CD4-positive, alpha-beta memory T cell (primary cell): ENCODE measurements at regions not wholly inside any gene's neighbourhood (a gene's known extent, or its start where the extent isn't known, plus 50 kb on each side); places are given as distances from the start of the nearest gene placed in this dataset.
"Not testable (repeated sequence)": the region's sequence is repeated elsewhere in the genome, so short reads cannot be mapped to it uniquely, and the experiment has no call there.

Source experiments
- CTCF ChIA-PET: fragments of 350-600 bp; sonication (Branson Sonifier 250); formaldehyde crosslinking; loops from one replicate; lab custom pipeline; 2021; ENCODE audit warnings: inconsistent platforms; ENCODE audit not compliant: partially characterized antibody; lab: Charles Lee
- POLR2A ChIA-PET: fragments of 350-600 bp; sonication (Branson Sonifier 250); formaldehyde crosslinking; loops from one replicate; lab custom pipeline; 2021; ENCODE audit not compliant: partially characterized antibody; lab: Charles Lee
- DNase-seq, 5 donors: peaks; one replicate each; pipeline versions ENCODE4 v3.0.0 to v3.0.0-alpha.2; 2020 to 2022; ENCODE audit warnings: mixed read lengths in 1 of 5
- H3K27ac ChIP-seq: one replicate; pipeline ENCODE4 v1.7.0; 2013; ENCODE audit warnings: low read depth, low read length
- H3K27me3 ChIP-seq: 2 replicates; pipeline ENCODE4 v1.7.0; 2013; ENCODE audit warnings: mild to moderate bottlenecking, low read length, moderate library complexity; ENCODE audit not compliant: insufficient read depth
- H3K36me3 ChIP-seq: 2 replicates; pipeline ENCODE4 v1.7.0; 2013; ENCODE audit warnings: mild to moderate bottlenecking, low read length, moderate library complexity; ENCODE audit not compliant: insufficient read depth
- H3K4me1 ChIP-seq: 2 replicates; pipeline ENCODE4 v1.7.0; 2013; ENCODE audit warnings: mild to moderate bottlenecking, low read length, moderate library complexity; ENCODE audit not compliant: insufficient read depth
- H3K4me3 ChIP-seq, 2 donors: one replicate each; pipeline ENCODE4 v1.7.0; 2013; ENCODE audit warnings: low read length in 2 of 2, mild to moderate bottlenecking in 1 of 2
- H3K9me3 ChIP-seq, 2 donors: one replicate each; pipeline ENCODE4 v1.7.0; 2013; ENCODE audit warnings: low read length in 2 of 2, control low read depth in 1 of 2; ENCODE audit not compliant: control insufficient read depth in 1 of 2
- H3K27ac Mint-ChIP-seq, 7 donors: one replicate each; pipeline ENCODE4 v1.8.0; 2020 to 2021; ENCODE audit warnings: mixed read lengths in 7 of 7, mild to moderate bottlenecking in 6 of 7, inconsistent platforms in 3 of 7, moderate library complexity in 3 of 7
- H3K27me3 Mint-ChIP-seq, 2 donors: one replicate each; pipeline ENCODE4 v1.8.0; 2020 to 2021; ENCODE audit warnings: mixed read lengths in 2 of 2
- H3K36me3 Mint-ChIP-seq, 2 donors: one replicate each; pipeline ENCODE4 v1.8.0; 2020 to 2021; ENCODE audit warnings: mixed read lengths in 2 of 2, inconsistent platforms in 1 of 2, mild to moderate bottlenecking in 1 of 2
- H3K4me1 Mint-ChIP-seq, 4 donors: one replicate each; pipeline ENCODE4 v1.8.0; 2020 to 2021; ENCODE audit warnings: mixed read lengths in 4 of 4, mild to moderate bottlenecking in 1 of 4
- H3K4me3 Mint-ChIP-seq, 8 donors: one replicate each; pipeline ENCODE4 v1.8.0; 2020 to 2021; ENCODE audit warnings: mixed read lengths in 8 of 8, mild to moderate bottlenecking in 7 of 8, moderate library complexity in 6 of 8, inconsistent platforms in 3 of 8
- H3K9me3 Mint-ChIP-seq, 8 donors: one replicate each; pipeline ENCODE4 v1.8.0; 2020 to 2021; ENCODE audit warnings: mixed read lengths in 8 of 8, mild to moderate bottlenecking in 5 of 8, inconsistent platforms in 3 of 8, moderate library complexity in 1 of 8
- intact Hi-C: fragments of 100-400 bp; cut with micrococcal nuclease; formaldehyde crosslinking; loops from one replicate; pipeline ENCODE4 v1.15.1; 2023

DNA sequence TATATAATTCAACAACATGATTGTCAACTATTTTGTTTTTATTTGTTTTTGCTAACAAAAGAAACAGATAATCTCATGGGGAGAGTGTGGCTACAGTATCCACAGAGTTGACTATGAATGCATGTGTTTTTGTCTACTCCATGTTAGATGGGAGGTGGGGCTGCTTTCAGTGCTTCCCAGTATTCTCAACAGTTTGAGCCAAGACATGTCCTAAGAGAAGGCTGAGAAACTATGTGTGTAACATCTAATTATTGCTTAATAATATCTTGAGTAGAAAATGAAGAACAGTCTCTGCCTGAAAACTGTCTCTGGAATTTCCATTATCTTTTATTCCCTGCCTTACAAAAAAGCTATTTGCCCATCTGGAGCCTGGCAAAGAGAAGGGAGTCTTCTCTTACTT, 178.8 kb upstream of the MMADHC start:
- intact Hi-C loops, result no loop called here
- Mint-ChIP-seq H3K27me3 (no peaks in the 10 kb centered on the region), H3K4me3 (no peak overlapping the region), H3K27ac (no peak overlapping the region), H3K36me3 (no peaks in the 10 kb centered on the region), H3K4me1 (no peaks in the 10 kb centered on the region), H3K9me3 (peaks cover 0 to 12% (median 4%) of the 10 kb centered on the region in 8 donors)
- ChIA-PET POLR2A (no interaction called here), CTCF (no interaction called here)
- Histone ChIP-seq H3K4me1 (no peaks in the 10 kb centered on the region), H3K27me3 (no peaks in the 10 kb centered on the region), H3K9me3 (no peaks in the 10 kb centered on the region), H3K36me3 (no peaks in the 10 kb centered on the region), H3K27ac (no peak overlapping the region), H3K4me3 (no peak overlapping the region)
- no peak for DNase-seq

DNA sequence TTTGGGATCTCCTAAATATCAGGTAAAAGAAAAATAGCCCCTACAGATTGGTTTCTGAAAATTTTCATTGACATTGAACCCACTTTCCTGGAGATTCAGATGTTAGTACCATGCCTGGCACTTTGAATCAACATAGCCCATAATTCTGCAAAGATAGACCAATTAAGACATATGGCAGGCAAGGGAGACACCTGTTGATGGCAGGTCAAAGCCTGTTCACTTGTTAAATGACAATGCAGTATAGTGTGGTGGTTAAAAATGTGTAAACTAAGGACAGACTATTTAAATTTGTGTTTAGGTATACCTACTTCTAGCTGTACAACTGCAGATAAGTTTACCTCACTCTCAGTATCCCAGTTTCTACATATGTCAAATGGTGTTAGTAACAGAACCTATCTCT, 178.1 kb upstream of the MMADHC start:
- POLR2A ChIA-PET, result no interaction called here
- no peaks in the 10 kb centered on the region for H3K27me3 ChIP-seq
- Mint-ChIP-seq H3K4me3 (no peak overlapping the region), H3K4me1 (no peaks in the 10 kb centered on the region), H3K36me3 (no peaks in the 10 kb centered on the region), H3K27me3 (no peaks in the 10 kb centered on the region), H3K9me3 (peaks cover 0 to 12% (median 4%) of the 10 kb centered on the region in 8 donors), H3K27ac (no peak overlapping the region)
- CTCF ChIA-PET, result no interaction called here
- H3K36me3 ChIP-seq, result no peaks in the 10 kb centered on the region
- H3K4me1 ChIP-seq, result no peaks in the 10 kb centered on the region
- no peak overlapping the region for H3K27ac ChIP-seq
- intact Hi-C loops, result no loop called here
- no peak for DNase-seq
- no peak overlapping the region for H3K4me3 ChIP-seq
- no peaks in the 10 kb centered on the region for H3K9me3 ChIP-seq

DNA sequence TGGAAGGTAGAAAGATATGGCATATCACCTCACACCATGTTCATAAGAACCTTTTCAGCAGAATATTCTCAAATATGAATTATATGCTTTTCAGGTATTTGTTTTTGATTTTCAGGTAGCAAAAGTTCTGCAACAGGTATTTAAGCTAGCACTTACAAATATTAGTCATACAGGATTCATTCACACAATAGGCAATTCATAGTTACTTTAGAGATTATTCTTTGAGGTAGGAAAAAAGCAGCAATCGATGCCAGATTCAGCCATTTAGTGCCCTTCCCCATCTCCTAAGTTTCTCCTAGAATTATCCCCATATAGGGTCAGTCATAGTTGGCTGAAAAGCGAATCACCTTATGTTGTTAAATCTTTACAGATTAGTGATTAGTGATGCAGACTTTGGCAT, 177.4 kb upstream of the MMADHC start:
- intact Hi-C loops, result no loop called here
- no peaks in the 10 kb centered on the region for H3K9me3 ChIP-seq
- no peaks in the 10 kb centered on the region for H3K36me3 ChIP-seq
- no peak for DNase-seq
- no peaks in the 10 kb centered on the region for H3K27me3 ChIP-seq
- no peak overlapping the region for H3K27ac ChIP-seq
- H3K36me3 Mint-ChIP-seq, result no peaks in the 10 kb centered on the region
- no peaks in the 10 kb centered on the region for H3K27me3 Mint-ChIP-seq
- no peaks in the 10 kb centered on the region for H3K4me1 ChIP-seq
- no peaks in the 10 kb centered on the region for H3K4me1 Mint-ChIP-seq
- no peak overlapping the region for H3K4me3 ChIP-seq
- H3K27ac Mint-ChIP-seq, result no peak overlapping the region
- H3K9me3 Mint-ChIP-seq, result peaks cover 0 to 12% (median 3%) of the 10 kb centered on the region in 8 donors
- CTCF ChIA-PET, result no interaction called here
- POLR2A ChIA-PET, result no interaction called here
- no peak overlapping the region for H3K4me3 Mint-ChIP-seq

DNA sequence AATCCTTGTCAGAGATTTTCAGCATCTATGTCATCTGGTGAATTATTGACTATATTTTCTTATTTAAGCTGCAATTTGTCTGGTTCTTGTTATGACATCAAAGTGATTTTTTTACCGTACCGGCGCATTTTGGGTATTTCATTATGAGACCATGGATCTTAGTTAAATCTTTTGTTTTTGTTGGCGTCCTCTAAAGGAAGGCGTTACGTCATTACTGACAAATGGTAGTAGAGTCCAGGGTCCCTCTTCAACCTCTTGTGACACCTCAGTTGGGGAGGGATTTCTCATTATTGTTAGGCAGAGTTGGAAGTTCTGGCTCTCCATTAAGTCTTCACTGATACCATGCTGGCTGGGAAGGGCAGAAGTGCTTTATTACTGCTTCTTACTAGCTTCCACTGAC, 175.8 kb upstream of the MMADHC start:
- H3K27me3 ChIP-seq, result no peaks in the 10 kb centered on the region
- H3K9me3 Mint-ChIP-seq, result peaks cover 0 to 14% (median 6%) of the 10 kb centered on the region in 8 donors
- intact Hi-C loops, result no loop called here
- H3K9me3 ChIP-seq, result no peaks in the 10 kb centered on the region
- no peaks in the 10 kb centered on the region for H3K36me3 ChIP-seq
- no peaks in the 10 kb centered on the region for H3K27me3 Mint-ChIP-seq
- no peak overlapping the region for H3K4me3 Mint-ChIP-seq
- no peaks in the 10 kb centered on the region for H3K36me3 Mint-ChIP-seq
- no peak overlapping the region for H3K27ac ChIP-seq
- POLR2A ChIA-PET, result no interaction called here
- H3K4me1 Mint-ChIP-seq, result no peaks in the 10 kb centered on the region
- no peak for DNase-seq
- CTCF ChIA-PET, result no interaction called here
- H3K27ac Mint-ChIP-seq, result no peak overlapping the region
- H3K4me3 ChIP-seq, result no peak overlapping the region
- no peaks in the 10 kb centered on the region for H3K4me1 ChIP-seq

DNA sequence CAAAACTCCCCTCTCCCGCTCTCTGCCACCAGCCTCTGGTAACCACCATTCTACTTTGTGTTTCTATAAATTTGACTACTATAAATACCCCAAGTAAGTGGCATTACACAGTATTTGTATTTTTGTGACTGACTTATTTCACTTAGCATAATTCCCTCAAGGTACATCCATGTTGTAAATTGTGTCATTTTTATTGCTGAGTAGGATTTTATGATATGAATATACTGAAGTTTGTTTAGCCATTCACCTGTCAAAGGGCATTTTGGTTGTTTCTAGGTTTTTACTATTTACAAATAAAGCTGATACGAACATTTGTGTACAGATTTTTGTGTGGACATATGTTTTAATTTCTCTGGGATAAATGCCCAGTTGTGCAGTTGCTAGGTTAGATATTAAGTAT, 174.0 kb upstream of the MMADHC start:
- Histone ChIP-seq H3K27me3 (no peaks in the 10 kb centered on the region), H3K36me3 (no peaks in the 10 kb centered on the region), H3K4me1 (no peaks in the 10 kb centered on the region), H3K4me3 (no peak overlapping the region), H3K9me3 (no peaks in the 10 kb centered on the region), H3K27ac (no peak overlapping the region)
- Mint-ChIP-seq H3K27me3 (no peaks in the 10 kb centered on the region), H3K4me3 (no peak overlapping the region), H3K4me1 (no peaks in the 10 kb centered on the region), H3K9me3 (peaks cover 0 to 14% (median 7%) of the 10 kb centered on the region in 8 donors), H3K27ac (no peak overlapping the region), H3K36me3 (no peaks in the 10 kb centered on the region)
- intact Hi-C loops, result no loop called here
- ChIA-PET CTCF (no interaction called here), POLR2A (no interaction called here)
- no peak for DNase-seq

DNA sequence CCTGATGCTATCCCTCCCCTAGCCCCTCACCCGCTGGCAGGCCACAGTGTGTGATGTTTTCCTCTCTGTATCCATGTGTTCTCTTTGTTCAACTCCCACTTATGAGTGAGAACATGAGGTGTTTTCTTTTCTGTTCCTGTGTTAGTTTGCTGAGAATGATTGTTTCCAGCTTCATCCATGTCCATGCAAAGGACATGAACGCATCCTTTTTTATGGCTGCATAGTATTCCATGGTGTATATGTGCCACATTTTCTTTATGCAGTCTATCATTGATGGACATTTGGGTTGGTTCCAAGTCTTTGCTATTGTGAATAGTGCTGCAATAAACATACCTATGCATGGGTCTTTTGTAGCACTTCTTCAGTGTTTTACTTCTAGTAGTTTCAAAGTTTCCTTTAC, 171.8 kb upstream of the MMADHC start:
- H3K27me3 ChIP-seq, H3K4me3 Mint-ChIP-seq, H3K4me1 ChIP-seq, H3K36me3 ChIP-seq, CTCF ChIA-PET, H3K4me1 Mint-ChIP-seq, H3K27me3 Mint-ChIP-seq, H3K9me3 ChIP-seq, H3K27ac ChIP-seq, POLR2A ChIA-PET, H3K4me3 ChIP-seq, DNase-seq, H3K36me3 Mint-ChIP-seq, H3K27ac Mint-ChIP-seq, intact Hi-C loops: not testable (repeated sequence)
- H3K9me3 Mint-ChIP-seq, result peaks cover 0 to 33% (median 11%) of the 10 kb centered on the region in 8 donors

DNA sequence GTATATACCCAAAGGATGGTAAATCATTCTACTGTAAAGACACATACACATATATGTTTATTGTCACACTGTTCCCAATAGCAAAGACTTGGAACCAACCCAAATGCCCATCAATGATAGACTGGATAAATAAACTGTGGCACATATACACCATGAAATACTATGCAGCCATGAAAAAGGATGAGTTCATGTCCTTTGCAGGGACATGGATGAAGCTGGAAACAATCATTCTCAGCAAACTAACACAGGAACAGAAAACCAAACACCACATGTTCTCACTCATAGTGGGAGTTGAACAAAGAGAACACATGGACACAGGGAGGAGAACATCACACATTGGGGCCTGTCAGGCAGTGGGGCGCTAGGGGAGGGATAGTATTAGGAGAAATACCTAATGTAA, 167.1 kb upstream of the MMADHC start:
- H3K4me3 Mint-ChIP-seq, H3K4me1 Mint-ChIP-seq, H3K27me3 ChIP-seq, CTCF ChIA-PET, intact Hi-C loops, H3K27ac ChIP-seq, POLR2A ChIA-PET, H3K4me3 ChIP-seq, H3K4me1 ChIP-seq, H3K36me3 Mint-ChIP-seq, H3K9me3 ChIP-seq, H3K36me3 ChIP-seq, H3K27me3 Mint-ChIP-seq: not testable (repeated sequence)
- peak overlapping the region in 1 of 7 donors; percentile 32 for H3K27ac Mint-ChIP-seq
- peak in 1 of 5 donors; percentile 31 for DNase-seq
- H3K9me3 Mint-ChIP-seq, result peaks cover 0 to 35% (median 9%) of the 10 kb centered on the region in 8 donors

DNA sequence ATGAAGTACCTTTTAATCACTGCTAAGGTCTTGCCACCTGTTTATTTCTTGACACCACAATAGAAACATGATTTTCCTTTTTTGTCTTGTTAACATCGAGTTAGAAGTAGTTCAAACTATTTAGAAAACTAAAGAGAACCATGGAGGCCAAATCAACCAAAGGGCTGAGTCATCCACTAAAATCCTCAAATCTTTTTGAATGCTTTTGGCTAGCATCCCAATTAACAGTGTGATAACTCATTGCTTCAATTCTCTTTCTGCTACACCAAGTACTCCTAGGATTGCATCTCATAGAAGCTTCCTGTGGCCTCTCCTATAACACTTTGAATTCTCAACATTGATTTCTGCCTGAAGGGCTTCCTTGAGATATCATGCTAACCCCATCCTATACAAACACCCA, 159.9 kb upstream of the MMADHC start:
- no peaks in the 10 kb centered on the region for H3K27me3 Mint-ChIP-seq
- H3K9me3 Mint-ChIP-seq, result no peaks in the 10 kb centered on the region
- intact Hi-C loops, result no loop called here
- H3K4me1 ChIP-seq, result no peaks in the 10 kb centered on the region
- no peak overlapping the region for H3K4me3 ChIP-seq
- no peak overlapping the region for H3K27ac ChIP-seq
- H3K9me3 ChIP-seq, result no peaks in the 10 kb centered on the region
- POLR2A ChIA-PET, result no interaction called here
- H3K27me3 ChIP-seq, result no peaks in the 10 kb centered on the region
- H3K4me1 Mint-ChIP-seq, result no peaks in the 10 kb centered on the region
- H3K36me3 Mint-ChIP-seq, result no peaks in the 10 kb centered on the region
- H3K27ac Mint-ChIP-seq, result no peak overlapping the region
- DNase-seq, result no peak
- CTCF ChIA-PET, result no interaction called here
- H3K36me3 ChIP-seq, result no peaks in the 10 kb centered on the region
- no peak overlapping the region for H3K4me3 Mint-ChIP-seq
